Vagina (tissue), 2 donors: ENCODE measurements at regions not wholly inside any gene's neighbourhood (a gene's known extent, or its start where the extent isn't known, plus 50 kb on each side); places are given as distances from the start of the nearest gene placed in this dataset.
"Not testable (repeated sequence)": the region's sequence is repeated elsewhere in the genome, so short reads cannot be mapped to it uniquely, and the experiment has no call there.

Experiments
- POLR2A ChIP-seq, 2 donors: fragments of 450-650 bp; IDR thresholded peaks; one replicate each; pipeline ENCODE4 v1.6.1; 2017; ENCODE audit warnings: antibody characterized with exemption in 2 of 2, mild to moderate bottlenecking in 2 of 2, moderate library complexity in 2 of 2
- TF ChIP-seq, protein P1 (sequence below), 3 experiments: fragments of 450-650 bp in 2 of 3; fragments of 200-600 bp in 1 of 3; sonication (generic) in 1 of 3; IDR thresholded peaks; one replicate each; pipeline ENCODE4 v1.5.1; 2017 to 2019; ENCODE audit warnings: antibody characterized with exemption in 3 of 3, mild to moderate bottlenecking in 2 of 3, moderate library complexity in 2 of 3

DNA sequence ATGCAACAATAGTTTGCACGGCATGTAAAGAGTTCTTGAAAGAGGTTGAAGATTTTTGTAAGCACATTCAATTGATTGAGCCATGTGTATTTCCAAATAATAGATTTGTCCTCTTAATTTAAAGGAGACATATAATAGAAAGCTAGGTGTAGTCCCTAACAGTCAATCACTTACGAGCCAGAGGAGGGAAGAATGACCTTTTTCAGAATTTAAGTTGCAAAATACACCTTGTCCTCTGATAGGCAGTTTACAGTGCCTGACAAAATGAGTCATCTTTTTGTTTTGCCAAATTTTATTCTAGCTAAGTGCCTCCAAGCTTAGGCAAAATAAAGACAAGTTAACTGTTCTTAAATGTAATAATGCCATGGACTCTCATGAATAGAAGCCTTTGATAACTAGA lies 88.3 kb upstream of the GOLGA6L4 start:
- TF ChIP-seq, protein P1, sequence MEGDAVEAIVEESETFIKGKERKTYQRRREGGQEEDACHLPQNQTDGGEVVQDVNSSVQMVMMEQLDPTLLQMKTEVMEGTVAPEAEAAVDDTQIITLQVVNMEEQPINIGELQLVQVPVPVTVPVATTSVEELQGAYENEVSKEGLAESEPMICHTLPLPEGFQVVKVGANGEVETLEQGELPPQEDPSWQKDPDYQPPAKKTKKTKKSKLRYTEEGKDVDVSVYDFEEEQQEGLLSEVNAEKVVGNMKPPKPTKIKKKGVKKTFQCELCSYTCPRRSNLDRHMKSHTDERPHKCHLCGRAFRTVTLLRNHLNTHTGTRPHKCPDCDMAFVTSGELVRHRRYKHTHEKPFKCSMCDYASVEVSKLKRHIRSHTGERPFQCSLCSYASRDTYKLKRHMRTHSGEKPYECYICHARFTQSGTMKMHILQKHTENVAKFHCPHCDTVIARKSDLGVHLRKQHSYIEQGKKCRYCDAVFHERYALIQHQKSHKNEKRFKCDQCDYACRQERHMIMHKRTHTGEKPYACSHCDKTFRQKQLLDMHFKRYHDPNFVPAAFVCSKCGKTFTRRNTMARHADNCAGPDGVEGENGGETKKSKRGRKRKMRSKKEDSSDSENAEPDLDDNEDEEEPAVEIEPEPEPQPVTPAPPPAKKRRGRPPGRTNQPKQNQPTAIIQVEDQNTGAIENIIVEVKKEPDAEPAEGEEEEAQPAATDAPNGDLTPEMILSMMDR (IDR thresholded peaks at IDR 0.05): not testable (repeated sequence)
- not testable (repeated sequence) for TF ChIP-seq POLR2A (IDR thresholded peaks at IDR 0.05)
